SK-N-MC (cell line): ENCODE measurements at regions not wholly inside any gene's neighbourhood (a gene's known extent, or its start where the extent isn't known, plus 50 kb on each side); places are given as distances from the start of the nearest gene placed in this dataset.

Source experiments
- EZH2 ChIP-seq: fragments of 200-600 bp; sonication (generic); IDR thresholded peaks from one replicate; pipeline ENCODE4 v1.6.1; 2017; ENCODE audit warnings: antibody characterized with exemption
- POLR2AphosphoS5 ChIP-seq: IDR thresholded peaks from 2 replicates; pipeline ENCODE4 v1.6.1; 2012; ENCODE audit warnings: mild to moderate bottlenecking, low read depth, low read length, borderline replicate concordance

DNA sequence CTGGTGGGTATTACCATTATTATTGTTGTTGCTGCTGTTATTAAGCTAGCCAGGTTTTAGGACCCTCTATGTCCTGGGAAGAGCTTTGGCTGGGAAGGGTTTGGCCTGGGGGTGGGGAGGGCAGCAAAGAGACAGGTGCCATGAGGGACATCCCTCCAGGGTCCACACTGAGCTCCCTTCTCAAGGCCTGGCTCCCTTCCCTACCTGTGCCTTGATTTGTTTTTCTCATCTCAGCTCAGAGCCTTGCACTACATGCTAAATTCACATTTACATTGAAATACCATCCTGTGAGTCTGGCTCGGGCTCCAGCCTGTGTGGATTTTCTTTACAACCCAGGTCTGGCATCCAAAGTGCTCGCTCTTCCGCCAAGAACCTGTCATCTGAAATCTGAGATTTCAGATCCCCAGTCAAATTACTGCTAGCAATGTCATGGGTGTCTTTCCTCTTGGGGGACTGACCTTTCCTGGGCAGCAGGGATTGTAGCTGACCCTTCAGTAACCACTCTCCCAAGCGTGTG, 536.3 kb downstream of the PTPRU start:
- TF ChIP-seq POLR2AphosphoS5 (no peak), EZH2 (no peak)
